ENCODE measurements at regions not wholly inside any gene's neighbourhood (a gene's known extent, or its start where the extent isn't known, plus 50 kb on each side); places are given as distances from the start of the nearest gene placed in this dataset.

- peaks cover 4% of the 10 kb centered on the region for H3K9me3 ChIP-seq (ENCODE audit: control insufficient read depth, low read length)
- no peak overlapping the region for H2AK5ac ChIP-seq (ENCODE audit: low read length, severe bottlenecking)
- no peak overlapping the region for H2BK15ac ChIP-seq (ENCODE audit: low read depth, poor library complexity, severe bottlenecking)
- no peaks in the 10 kb centered on the region for H3K36me3 ChIP-seq (ENCODE audit: control insufficient read depth in 1 of 2, insufficient read depth in 2 of 2, low read depth in 1 of 2, low read length in 2 of 2)
- no peak overlapping the region for H3K27ac ChIP-seq (ENCODE audit: low read length, poor library complexity, severe bottlenecking)
- no peak overlapping the region for H2AFZ ChIP-seq (ENCODE audit: low read depth, low read length)
- H3K4me1 ChIP-seq (ENCODE audit: control insufficient read depth, insufficient read depth, low read depth, low read length): peaks cover 3% of the 10 kb centered on the region
- 96% methylated on average over 3 of the region's 7 CpGs for WGBS
- no peak overlapping the region for H3K23ac ChIP-seq (ENCODE audit: low read length in 2 of 2)
- H3K9ac ChIP-seq (ENCODE audit: low read length): no peak overlapping the region
- no peak overlapping the region for H3K4ac ChIP-seq (ENCODE audit: low read depth in 1 of 2, low read length in 2 of 2)
- no peak overlapping the region for H3K14ac ChIP-seq (ENCODE audit: low read length in 2 of 2)
- no peak overlapping the region for H4K8ac ChIP-seq (ENCODE audit: low read length)
- H3K18ac ChIP-seq (ENCODE audit: low read depth in 1 of 2, low read length in 2 of 2): no peak overlapping the region
- H3K79me1 ChIP-seq (replicated peaks; ENCODE audit: low read length, poor library complexity, severe bottlenecking): no peaks in the 10 kb centered on the region
- no peak overlapping the region for H3K4me2 ChIP-seq (ENCODE audit: low read length, poor library complexity, severe bottlenecking)
- H3K4me3 ChIP-seq (ENCODE audit: insufficient read depth in 1 of 2, low read depth in 1 of 2, low read length in 2 of 2): no peak overlapping the region
- H3K27me3 ChIP-seq (ENCODE audit: control insufficient read depth in 1 of 2, insufficient read depth in 1 of 2, low read length in 2 of 2): no peaks in the 10 kb centered on the region
- no peak overlapping the region for H2BK5ac ChIP-seq (ENCODE audit: low read depth, low read length, poor library complexity, severe bottlenecking)
- no peak for DNase-seq
- no peak overlapping the region for H4K91ac ChIP-seq (ENCODE audit: low read length)
- H2BK12ac ChIP-seq (ENCODE audit: low read length in 2 of 2): no peak overlapping the region
- no peak overlapping the region for H2BK120ac ChIP-seq (ENCODE audit: low read depth, low read length)
Observed at GRCh38 chr13:109941951-109942350, 155.6 kb upstream of the IRS2 start.

- Histone ChIP-seq H2AFZ (ENCODE audit: low read depth, low read length) (no peak overlapping the region), H2BK120ac (ENCODE audit: low read depth, low read length) (no peak overlapping the region), H3K23ac (ENCODE audit: low read length in 2 of 2) (no peak overlapping the region), H4K8ac (ENCODE audit: low read length) (no peak overlapping the region), H4K91ac (ENCODE audit: low read length) (no peak overlapping the region), H3K4ac (ENCODE audit: low read depth in 1 of 2, low read length in 2 of 2) (no peak overlapping the region), H3K9ac (ENCODE audit: low read length) (no peak overlapping the region), H2BK15ac (ENCODE audit: low read depth, poor library complexity, severe bottlenecking) (no peak overlapping the region), H3K27me3 (ENCODE audit: control insufficient read depth in 1 of 2, insufficient read depth in 1 of 2, low read length in 2 of 2) (no peaks in the 10 kb centered on the region), H2AK5ac (ENCODE audit: low read length, severe bottlenecking) (no peak overlapping the region), H3K14ac (ENCODE audit: low read length in 2 of 2) (no peak overlapping the region), H3K27ac (ENCODE audit: low read length, poor library complexity, severe bottlenecking) (no peak overlapping the region), H3K79me1 (replicated peaks; ENCODE audit: low read length, poor library complexity, severe bottlenecking) (no peaks in the 10 kb centered on the region), H3K4me3 (ENCODE audit: insufficient read depth in 1 of 2, low read depth in 1 of 2, low read length in 2 of 2) (no peak overlapping the region), H2BK12ac (ENCODE audit: low read length in 2 of 2) (no peak overlapping the region), H3K9me3 (ENCODE audit: control insufficient read depth, low read length) (peaks cover 4% of the 10 kb centered on the region), H2BK5ac (ENCODE audit: low read depth, low read length, poor library complexity, severe bottlenecking) (no peak overlapping the region), H3K36me3 (ENCODE audit: control insufficient read depth in 1 of 2, insufficient read depth in 2 of 2, low read depth in 1 of 2, low read length in 2 of 2) (no peaks in the 10 kb centered on the region), H3K18ac (ENCODE audit: low read depth in 1 of 2, low read length in 2 of 2) (no peak overlapping the region), H3K4me2 (ENCODE audit: low read length, poor library complexity, severe bottlenecking) (no peak overlapping the region), H3K4me1 (ENCODE audit: control insufficient read depth, insufficient read depth, low read depth, low read length) (peaks cover 3% of the 10 kb centered on the region)
- WGBS: 87% methylated on average over 2 of the region's 2 CpGs
- no peak for DNase-seq
Observed at GRCh38 chr13:109941221-109941620, 154.8 kb upstream of the IRS2 start.

- Histone ChIP-seq H2AK5ac (ENCODE audit: low read length, severe bottlenecking) (no peak overlapping the region), H2AFZ (ENCODE audit: low read depth, low read length) (no peak overlapping the region), H3K79me1 (replicated peaks; ENCODE audit: low read length, poor library complexity, severe bottlenecking) (no peaks in the 10 kb centered on the region), H3K18ac (ENCODE audit: low read depth in 1 of 2, low read length in 2 of 2) (no peak overlapping the region), H3K9ac (ENCODE audit: low read length) (no peak overlapping the region), H3K27me3 (ENCODE audit: control insufficient read depth in 1 of 2, insufficient read depth in 1 of 2, low read length in 2 of 2) (no peaks in the 10 kb centered on the region), H3K23ac (ENCODE audit: low read length in 2 of 2) (no peak overlapping the region), H2BK12ac (ENCODE audit: low read length in 2 of 2) (no peak overlapping the region), H3K4me3 (ENCODE audit: insufficient read depth in 1 of 2, low read depth in 1 of 2, low read length in 2 of 2) (no peak overlapping the region), H3K4me2 (ENCODE audit: low read length, poor library complexity, severe bottlenecking) (no peak overlapping the region), H3K14ac (ENCODE audit: low read length in 2 of 2) (no peak overlapping the region), H3K9me3 (ENCODE audit: control insufficient read depth, low read length) (peaks cover 4% of the 10 kb centered on the region), H3K36me3 (ENCODE audit: control insufficient read depth in 1 of 2, insufficient read depth in 2 of 2, low read depth in 1 of 2, low read length in 2 of 2) (no peaks in the 10 kb centered on the region), H3K4ac (ENCODE audit: low read depth in 1 of 2, low read length in 2 of 2) (no peak overlapping the region), H4K8ac (ENCODE audit: low read length) (no peak overlapping the region), H3K27ac (ENCODE audit: low read length, poor library complexity, severe bottlenecking) (no peak overlapping the region), H2BK15ac (ENCODE audit: low read depth, poor library complexity, severe bottlenecking) (no peak overlapping the region), H3K4me1 (ENCODE audit: control insufficient read depth, insufficient read depth, low read depth, low read length) (peaks cover 3% of the 10 kb centered on the region), H2BK120ac (ENCODE audit: low read depth, low read length) (no peak overlapping the region), H4K91ac (ENCODE audit: low read length) (no peak overlapping the region), H2BK5ac (ENCODE audit: low read depth, low read length, poor library complexity, severe bottlenecking) (no peak overlapping the region)
- 92% methylated on average over 8 of the region's 8 CpGs for WGBS
- no peak for DNase-seq
Observed at GRCh38 chr13:109940637-109941036, 154.3 kb upstream of the IRS2 start.

GRCh38 chr13:109939838-109940237 is 153.5 kb upstream of the IRS2 start:
- Histone ChIP-seq H2BK15ac (ENCODE audit: low read depth, poor library complexity, severe bottlenecking) (no peak overlapping the region), H3K23ac (ENCODE audit: low read length in 2 of 2) (no peak overlapping the region), H4K8ac (ENCODE audit: low read length) (no peak overlapping the region), H2BK12ac (ENCODE audit: low read length in 2 of 2) (no peak overlapping the region), H3K27me3 (ENCODE audit: control insufficient read depth in 1 of 2, insufficient read depth in 1 of 2, low read length in 2 of 2) (no peaks in the 10 kb centered on the region), H3K27ac (ENCODE audit: low read length, poor library complexity, severe bottlenecking) (no peak overlapping the region), H3K9me3 (ENCODE audit: control insufficient read depth, low read length) (peaks cover 4% of the 10 kb centered on the region), H3K14ac (ENCODE audit: low read length in 2 of 2) (no peak overlapping the region), H3K4me2 (ENCODE audit: low read length, poor library complexity, severe bottlenecking) (no peak overlapping the region), H3K4ac (ENCODE audit: low read depth in 1 of 2, low read length in 2 of 2) (no peak overlapping the region), H3K36me3 (ENCODE audit: control insufficient read depth in 1 of 2, insufficient read depth in 2 of 2, low read depth in 1 of 2, low read length in 2 of 2) (no peaks in the 10 kb centered on the region), H3K4me3 (ENCODE audit: insufficient read depth in 1 of 2, low read depth in 1 of 2, low read length in 2 of 2) (no peak overlapping the region), H2BK120ac (ENCODE audit: low read depth, low read length) (no peak overlapping the region), H4K91ac (ENCODE audit: low read length) (no peak overlapping the region), H3K9ac (ENCODE audit: low read length) (no peak overlapping the region), H2BK5ac (ENCODE audit: low read depth, low read length, poor library complexity, severe bottlenecking) (no peak overlapping the region), H3K79me1 (replicated peaks; ENCODE audit: low read length, poor library complexity, severe bottlenecking) (no peaks in the 10 kb centered on the region), H3K4me1 (ENCODE audit: control insufficient read depth, insufficient read depth, low read depth, low read length) (peaks cover 3% of the 10 kb centered on the region), H2AFZ (ENCODE audit: low read depth, low read length) (no peak overlapping the region), H2AK5ac (ENCODE audit: low read length, severe bottlenecking) (no peak overlapping the region), H3K18ac (ENCODE audit: low read depth in 1 of 2, low read length in 2 of 2) (no peak overlapping the region)
- 96% methylated on average over 10 of the region's 10 CpGs for WGBS
- no peak for DNase-seq

Data from mesenchymal stem cell (in vitro differentiated cells and primary cell).